NCI-H146 (cell line): ENCODE measurements at regions not wholly inside any gene's neighbourhood (a gene's known extent, or its start where the extent isn't known, plus 50 kb on each side); places are given as distances from the start of the nearest gene placed in this dataset.
"Not testable (repeated sequence)": the region's sequence is repeated elsewhere in the genome, so short reads cannot be mapped to it uniquely, and the experiment has no call there.

Experiments used
- DNase-seq: peaks from one replicate; lab custom pipeline; 2025; lab: John Stamatoyannopoulos, UW

DNA sequence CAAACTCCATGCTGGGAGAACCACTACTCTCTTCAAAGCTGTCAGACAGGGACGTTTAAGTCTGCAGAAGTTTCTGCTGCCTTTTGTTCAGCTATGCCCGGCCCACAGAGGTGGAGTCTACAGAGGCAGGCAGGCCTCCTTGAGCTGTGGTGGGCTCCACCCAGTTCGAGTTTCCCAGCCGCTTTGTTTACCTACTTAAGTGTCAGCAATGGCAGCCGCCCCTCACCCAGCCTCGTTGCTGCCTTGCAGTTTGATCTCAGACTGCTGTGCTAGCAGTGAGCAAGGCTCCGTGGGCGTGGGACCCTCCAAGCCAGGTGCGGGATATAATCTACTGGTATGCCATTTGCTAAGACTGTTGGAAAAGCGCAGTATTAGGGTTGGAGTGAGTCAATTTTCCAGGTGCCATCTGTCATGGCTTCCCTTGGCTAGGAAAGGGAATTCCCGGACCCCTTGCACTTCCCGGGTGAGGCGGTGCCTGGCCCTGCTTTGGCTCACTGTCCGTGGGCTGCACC, 190.7 kb downstream of the TTC6 start:
- DNase-seq = not testable (repeated sequence)

GRCh38 chr14:37787879-37788494, 192.6 kb downstream of the TTC6 start:
- no peak for DNase-seq

DNA sequence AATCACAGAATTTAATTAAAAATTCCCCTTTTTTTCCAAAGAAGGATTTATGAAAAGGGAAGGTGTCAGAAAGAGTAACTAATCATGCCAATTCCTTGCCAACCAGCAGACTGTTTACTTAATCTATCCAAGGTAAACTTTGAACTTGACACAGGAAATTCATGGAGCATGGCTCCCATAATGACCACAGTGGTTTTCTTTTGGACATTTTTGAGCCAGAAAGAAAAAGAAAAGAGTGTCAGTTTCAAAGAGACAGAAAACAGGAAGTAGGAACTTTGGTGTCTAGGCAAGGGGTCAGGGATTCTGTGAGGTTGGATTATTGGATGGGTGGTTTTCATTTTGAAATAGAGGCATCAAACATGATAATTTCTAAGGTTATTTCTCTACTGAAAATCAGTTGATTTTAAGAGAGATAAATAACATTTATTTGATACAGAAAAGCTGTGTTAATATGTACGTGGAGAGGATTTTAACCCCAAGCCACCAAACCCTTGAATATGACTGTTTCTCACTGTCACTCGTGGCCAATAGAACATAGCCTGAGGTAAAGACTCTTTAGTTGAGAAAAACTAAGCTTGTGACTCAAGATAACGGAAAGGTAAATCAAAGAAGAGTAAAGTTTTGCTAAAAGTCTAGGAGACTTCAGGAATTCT, 196.1 kb downstream of the TTC6 start:
- DNase-seq = peak; percentile 18

- DNase-seq = peak; percentile 64
Observed at GRCh38 chr14:37792124-37792523, 196.7 kb downstream of the TTC6 start.

- no peak for DNase-seq
Observed at GRCh38 chr14:37796703-37797416, 201.4 kb downstream of the TTC6 start.

DNA sequence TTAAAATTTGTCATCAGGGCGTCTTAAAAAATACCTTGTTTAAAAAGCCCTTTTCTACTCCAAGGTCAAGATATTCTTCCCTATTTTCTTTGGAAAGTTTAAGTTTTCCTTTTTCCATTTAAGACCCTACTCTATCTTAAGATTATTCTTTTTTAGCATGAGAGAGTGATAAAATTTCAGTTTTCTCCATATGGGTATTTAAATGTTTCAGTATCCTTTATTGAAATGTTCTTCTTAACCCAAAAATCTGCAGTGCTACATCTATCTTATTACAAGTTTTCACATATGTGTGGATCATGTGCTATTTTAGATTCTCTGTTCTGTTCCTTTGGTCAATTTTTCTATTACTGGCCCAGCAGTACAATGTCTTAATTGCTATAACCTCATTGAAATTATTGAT, 202.2 kb downstream of the TTC6 start:
- DNase-seq = no peak

DNA sequence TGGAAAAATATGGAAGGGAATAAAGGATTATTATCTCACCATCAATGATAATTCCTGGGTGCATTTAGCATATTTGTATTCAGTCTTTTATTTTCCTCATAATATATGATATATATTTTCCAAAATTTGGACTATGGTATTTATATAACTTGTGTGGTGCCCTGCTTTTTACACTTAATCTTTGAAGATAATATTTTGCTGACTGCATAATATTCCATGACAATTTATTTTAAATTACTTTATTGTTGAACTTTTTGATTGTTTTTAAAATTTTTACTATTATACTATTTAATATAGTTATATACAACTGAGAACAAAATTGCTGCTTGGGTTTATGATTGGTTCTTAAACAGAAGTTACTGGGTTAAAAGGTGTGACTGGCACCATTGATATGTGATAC, 212.3 kb downstream of the TTC6 start:
- no peak for DNase-seq

DNA sequence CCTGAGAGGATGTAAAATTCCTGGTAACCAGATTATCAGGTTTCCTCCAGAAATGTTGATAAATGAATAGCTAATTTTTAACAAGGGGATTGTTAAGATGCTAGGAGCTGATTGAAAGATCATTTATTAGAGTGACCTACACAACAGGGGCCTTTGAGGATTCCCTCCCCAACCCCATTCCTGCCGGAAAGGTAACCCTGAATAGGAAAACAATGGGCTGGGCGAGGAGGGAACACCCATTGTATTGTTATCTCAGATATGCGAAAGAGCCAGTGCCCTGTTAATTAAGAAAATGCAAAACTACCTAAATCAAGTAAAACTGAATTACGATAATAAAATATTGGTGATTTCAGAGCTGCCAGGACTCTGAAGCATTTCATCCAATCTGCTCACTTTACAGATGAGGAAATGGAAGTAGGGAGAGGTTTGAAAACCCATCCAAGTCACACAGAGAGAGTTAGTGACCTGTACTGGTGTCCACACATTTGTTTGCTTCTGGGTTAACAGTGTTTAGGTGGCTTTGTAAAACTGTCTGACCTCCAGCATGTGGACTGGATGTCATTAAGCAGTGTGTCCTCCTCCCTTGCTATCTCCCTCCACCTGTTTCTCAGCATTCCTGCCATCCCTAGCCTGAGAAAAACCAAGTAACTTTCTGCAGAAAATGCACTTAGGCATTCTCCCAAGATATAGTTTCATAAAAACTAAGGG, 214.8 kb downstream of the TTC6 start:
- no peak for DNase-seq

DNA sequence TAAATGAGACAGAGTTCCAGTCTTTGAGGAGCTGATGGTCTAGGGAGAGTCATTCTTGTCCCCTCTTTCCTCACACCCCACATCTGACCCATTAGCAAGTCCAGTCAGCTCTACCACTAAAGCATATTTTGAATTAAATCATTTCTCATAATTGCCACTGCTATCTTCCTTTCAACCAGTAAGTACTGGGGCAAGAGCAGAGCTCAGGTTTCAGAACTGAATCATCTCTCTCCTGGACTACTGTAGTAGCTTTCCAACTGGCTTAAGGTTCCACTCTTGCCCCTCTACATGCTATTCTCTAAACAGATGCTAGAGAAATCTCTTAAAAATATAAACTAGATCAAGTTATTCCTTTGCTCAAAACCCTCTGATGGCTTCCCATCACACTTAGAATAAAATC, 218.3 kb downstream of the TTC6 start:
- DNase-seq = no peak

GRCh38 chr14:37816135-37816534, 220.7 kb downstream of the TTC6 start:
- DNase-seq = no peak

DNA sequence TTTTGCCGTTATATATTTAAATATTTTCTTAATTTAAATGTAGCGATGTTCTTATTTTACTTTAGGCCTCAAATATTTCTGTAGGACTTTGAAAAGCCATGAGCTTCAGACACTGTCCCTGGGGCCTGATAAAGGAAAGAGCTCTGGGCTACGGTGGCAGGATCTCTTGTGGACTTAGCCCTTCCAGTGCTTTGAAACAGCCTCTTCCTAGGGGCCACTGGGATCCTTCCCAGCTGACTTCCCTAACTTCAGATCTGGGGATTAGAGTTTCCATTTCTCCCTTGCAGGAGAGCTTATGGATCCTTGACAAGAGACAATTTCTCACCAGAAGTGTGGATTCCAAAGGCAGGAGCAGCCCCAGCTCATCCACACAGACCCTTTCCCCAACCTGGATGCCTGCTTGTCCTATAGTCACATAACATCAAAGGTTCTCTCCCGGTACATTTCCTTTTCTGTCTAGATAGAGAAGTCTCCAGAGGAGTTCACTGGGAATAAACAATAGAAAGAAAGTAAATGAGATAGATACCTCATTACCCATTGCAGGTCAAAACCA, 221.4 kb downstream of the TTC6 start:
- DNase-seq = no peak

DNA sequence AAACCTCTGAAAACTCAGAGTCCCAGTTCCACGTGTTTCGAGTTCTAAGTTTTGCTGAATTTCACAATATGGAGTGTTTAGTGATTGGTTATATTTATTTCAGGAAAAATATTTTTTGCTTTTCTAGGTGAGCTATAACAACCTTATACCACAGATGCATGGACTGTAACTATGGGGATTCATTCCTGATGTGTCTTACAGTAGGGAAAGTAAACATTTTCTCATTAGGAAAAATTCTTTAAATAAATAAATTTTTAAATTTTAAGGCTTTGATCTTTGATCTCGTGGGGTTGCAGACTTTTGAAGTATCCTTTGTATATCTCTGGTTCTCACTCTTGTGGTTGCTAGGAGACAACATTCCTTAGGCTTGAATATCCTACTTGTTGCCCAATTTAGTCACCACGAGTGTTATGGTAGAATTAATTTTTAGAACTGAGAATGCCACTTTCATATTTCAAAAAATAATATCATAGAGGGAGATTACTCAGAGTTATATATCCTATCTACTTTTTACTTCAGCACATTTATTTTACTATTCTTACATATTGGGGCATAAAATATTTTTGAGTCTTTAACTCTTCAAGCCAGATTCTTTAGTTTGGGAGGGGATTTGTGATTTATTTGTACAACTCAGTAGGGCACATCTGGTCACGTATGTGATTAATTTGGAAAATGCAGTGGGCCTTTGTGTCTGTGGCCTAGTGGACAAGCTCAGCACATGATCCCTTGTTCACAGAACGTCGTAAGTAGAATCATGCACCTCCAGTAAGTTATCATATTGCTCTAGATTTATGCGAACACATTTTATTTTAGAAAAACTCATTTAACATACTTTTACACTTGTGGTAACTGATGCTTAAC, 224.0 kb downstream of the TTC6 start:
- no peak for DNase-seq

DNA sequence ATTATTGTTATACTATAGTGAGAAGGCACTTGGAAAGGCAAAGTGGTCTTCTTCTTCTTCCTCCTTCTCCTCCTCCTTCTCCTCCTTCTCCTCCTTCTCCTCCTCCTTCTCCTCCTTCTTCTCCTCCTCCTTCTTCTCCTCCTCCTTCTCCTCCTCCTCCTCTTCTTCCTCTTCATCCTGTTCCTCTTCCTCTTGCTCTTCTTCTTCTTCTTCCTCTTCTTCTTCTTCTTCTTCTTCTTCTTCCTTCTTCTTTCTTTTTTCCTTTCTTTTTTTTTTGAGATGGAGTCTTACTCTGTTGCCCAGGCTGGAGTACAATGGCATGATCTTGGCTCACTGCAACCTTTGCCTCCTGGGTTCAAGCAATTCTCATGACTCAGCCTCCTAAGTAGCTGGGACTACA, 225.4 kb downstream of the TTC6 start:
- not testable (repeated sequence) for DNase-seq

- no peak for DNase-seq
Observed at GRCh38 chr14:37824939-37825712, 229.7 kb downstream of the TTC6 start.

DNA sequence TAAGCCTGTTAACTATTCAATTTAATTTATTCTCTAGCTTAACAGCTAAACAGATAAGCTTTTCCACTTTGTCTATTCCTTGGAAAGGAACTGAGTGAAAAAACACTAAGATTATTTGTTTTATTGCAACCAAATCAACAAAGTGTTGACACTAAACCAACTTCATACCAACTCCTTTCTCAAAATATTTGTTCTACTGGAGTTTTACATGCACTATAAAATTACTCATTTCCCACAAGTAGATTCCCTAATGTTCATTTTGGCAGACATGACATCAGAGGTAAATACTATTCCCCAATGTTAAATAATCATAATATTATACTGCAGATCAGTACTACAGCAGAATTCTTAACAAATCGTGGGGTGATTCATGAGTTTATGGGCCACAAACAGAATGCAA, 231.4 kb downstream of the TTC6 start:
- DNase-seq = no peak

DNA sequence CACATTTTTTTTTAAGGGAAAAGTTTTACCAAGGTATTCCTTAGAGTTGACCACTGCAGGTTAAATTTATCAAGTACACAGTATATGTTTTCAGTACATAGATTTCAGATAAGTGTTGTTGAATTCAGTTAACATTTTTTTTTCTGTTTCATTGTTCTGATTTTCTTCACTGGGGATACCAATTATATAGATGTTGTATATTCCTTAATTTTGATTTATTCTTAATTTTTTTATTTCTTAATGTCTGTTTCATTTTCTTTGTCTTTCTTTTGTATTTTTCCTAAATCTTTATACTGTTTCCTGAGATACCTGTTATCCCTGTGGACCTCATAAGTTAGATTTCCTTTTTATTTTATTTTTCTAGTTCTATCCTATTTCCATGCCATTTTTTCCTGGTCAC, 234.8 kb downstream of the TTC6 start:
- no peak for DNase-seq

DNA sequence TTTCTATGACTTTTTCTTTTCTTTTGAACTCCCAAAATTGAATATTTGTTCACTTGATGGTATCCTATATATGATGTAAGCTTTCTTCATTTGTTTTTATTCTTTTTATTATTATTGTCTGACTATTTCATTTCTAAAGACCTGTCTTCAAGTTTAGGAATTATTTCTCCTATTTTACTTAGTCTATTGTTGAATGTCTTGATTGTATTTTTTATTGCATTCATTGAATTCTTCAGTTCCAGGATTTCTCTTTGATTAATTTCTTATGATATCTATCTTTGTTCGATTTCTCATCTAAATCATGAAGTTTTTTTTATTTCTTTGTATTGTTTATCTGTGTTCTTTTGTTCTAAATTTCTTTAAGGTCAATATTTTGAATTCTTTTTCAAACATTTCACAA, 238.8 kb downstream of the TTC6 start:
- no peak for DNase-seq

DNA sequence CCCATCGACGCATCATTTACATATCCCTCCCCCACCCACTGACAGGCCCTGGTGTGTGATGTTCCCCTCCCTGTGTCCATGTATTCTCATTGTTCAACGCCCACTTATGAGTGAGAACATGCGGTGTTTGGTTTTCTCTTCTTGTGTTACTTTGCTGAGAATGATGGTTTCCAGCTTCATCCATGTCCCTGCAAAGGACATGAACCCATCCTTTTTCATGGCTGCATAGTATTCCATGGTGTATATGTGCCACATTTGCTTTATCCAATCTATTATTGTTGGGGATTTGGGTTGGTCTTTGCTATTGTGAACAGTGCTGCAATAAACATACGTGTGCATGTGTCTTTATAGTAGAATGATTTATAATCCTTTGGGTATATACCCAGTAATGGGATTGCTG, 243.3 kb downstream of the TTC6 start:
- not testable (repeated sequence) for DNase-seq

GRCh38 chr14:37841039-37841438, 245.6 kb downstream of the TTC6 start:
- DNase-seq = not testable (repeated sequence)

DNA sequence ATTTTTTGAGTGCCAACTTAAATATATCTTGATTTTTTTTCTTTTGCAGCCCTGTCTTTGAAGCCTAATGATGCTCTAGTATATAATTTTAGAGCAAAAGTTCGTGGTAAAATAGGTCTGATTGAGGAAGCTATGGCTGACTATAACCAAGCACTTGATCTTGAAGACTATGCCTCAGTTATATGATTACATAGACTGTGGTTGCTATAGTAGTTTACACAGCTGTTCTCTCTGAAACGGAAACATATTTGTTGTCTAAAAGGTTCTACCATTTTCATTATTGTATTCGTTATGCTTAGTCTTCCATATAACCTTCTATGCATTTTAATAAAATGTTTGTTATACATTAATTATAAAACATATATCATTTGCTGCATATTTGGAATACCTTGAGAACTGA, 246.7 kb downstream of the TTC6 start:
- DNase-seq = no peak
